ENCODE measurements at regions not wholly inside any gene's neighbourhood (a gene's known extent, or its start where the extent isn't known, plus 50 kb on each side); places are given as distances from the start of the nearest gene placed in this dataset.

DNA sequence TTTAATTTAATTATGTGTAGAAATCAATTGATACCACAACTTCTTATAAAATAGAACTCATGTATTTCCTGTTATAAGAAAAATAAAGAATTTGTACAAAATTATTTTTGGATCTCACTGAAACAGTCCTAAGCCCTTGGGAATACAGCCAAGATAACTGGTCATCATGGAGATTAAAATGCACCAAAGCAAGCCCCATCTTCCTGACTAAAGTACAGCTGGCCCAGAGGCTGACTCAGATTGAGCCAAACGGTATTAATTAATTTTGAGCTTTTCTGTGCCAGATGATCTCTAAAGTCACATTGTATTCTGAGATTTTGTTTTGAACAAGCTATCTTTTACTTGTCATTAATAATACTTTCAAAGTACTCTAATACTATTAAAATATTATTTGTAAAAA is 978.5 kb downstream of the TBC1D32 start:
- TF ChIP-seq, protein P1, sequence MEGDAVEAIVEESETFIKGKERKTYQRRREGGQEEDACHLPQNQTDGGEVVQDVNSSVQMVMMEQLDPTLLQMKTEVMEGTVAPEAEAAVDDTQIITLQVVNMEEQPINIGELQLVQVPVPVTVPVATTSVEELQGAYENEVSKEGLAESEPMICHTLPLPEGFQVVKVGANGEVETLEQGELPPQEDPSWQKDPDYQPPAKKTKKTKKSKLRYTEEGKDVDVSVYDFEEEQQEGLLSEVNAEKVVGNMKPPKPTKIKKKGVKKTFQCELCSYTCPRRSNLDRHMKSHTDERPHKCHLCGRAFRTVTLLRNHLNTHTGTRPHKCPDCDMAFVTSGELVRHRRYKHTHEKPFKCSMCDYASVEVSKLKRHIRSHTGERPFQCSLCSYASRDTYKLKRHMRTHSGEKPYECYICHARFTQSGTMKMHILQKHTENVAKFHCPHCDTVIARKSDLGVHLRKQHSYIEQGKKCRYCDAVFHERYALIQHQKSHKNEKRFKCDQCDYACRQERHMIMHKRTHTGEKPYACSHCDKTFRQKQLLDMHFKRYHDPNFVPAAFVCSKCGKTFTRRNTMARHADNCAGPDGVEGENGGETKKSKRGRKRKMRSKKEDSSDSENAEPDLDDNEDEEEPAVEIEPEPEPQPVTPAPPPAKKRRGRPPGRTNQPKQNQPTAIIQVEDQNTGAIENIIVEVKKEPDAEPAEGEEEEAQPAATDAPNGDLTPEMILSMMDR (IDR thresholded peaks at IDR 0.05; ENCODE audit: low read depth, low read length, missing control alignments) = no peak

DNA sequence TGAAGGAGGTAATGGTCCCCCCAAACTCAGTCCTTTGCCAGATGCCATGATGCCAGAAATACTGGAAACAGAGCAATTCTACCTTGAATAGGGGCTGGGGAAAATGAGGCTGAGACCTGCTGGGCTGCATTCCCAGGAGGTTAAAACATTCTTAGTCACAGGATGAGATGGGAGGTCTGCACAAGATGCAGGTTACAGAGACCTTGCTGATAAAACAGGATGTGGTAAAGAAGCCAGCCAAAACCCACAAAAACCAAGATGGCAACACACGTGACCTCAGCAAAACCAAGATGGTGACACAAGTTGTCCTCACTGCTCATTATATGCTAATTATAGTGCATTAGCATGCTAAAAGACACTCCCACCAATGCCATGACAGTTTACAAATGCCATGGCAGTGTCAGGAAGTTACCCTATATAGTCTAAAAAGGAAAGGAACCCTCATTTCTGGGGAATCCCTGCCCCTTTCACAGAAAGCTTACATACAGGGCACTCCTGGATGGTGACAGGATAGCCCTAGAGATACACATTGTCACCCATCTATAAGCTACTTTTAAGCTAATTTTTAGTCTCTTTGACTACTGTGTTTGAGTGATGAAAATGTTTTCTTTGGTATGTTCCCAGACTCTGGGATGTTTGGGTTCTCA is 979.7 kb downstream of the TBC1D32 start:
- TF ChIP-seq, protein P1 (IDR thresholded peaks at IDR 0.05; ENCODE audit: low read depth, low read length, missing control alignments) = no peak
- no peak overlapping the region for H3K4me3 ChIP-seq (ENCODE audit: low read depth, low read length)
- DNase-seq (ENCODE audit: low read depth) = no peak

More for the DNA sequence above, 978.5 kb downstream of the TBC1D32 start:
- no peak overlapping the region for H3K4me3 ChIP-seq (ENCODE audit: low read depth, low read length)
- DNase-seq (ENCODE audit: low read depth) = no peak

DNA sequence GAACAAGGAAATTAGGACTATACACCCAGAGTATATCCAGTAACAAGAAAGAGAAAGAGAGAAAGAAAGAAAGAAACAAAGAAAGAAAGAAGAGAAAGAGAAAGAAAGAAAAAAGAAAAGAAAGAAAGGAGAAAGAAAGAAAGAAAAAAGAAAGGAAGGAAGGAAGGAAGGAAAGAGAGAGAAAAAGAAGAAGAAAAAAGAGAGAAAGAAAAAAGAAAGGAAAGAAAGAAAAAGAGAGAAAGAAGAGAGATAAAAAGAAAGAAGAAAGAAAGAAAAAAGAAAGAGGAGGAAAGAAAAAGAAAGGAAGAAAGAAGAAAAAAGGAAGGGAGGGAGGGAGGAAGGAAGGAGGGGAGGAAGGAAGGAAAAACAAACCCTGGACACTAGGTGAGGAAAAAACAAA is 981.8 kb downstream of the TBC1D32 start:
- H3K4me3 ChIP-seq (ENCODE audit: low read depth, low read length) = no peak overlapping the region
- DNase-seq (ENCODE audit: low read depth) = no peak
- TF ChIP-seq, protein P1 (IDR thresholded peaks at IDR 0.05; ENCODE audit: low read depth, low read length, missing control alignments) = no peak

DNA sequence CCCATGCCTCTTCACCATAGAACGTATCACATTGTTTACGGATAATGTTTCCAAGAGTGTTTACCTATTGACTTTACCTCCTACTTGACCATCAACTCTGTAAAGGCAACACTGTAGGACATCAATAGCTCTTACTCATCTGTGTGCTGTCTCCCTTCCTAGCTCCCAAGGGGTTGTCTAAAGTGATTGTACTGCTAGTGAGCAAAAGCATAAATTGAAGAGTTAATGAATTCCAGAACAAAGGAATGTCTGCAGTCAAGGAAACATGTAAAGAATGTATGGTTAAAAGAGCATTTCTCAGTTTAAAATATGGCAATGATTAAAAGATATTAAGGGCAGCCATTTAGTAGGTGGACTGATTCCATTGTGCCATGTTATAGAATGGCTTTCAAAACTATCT is 985.4 kb downstream of the TBC1D32 start:
- no peak for DNase-seq (ENCODE audit: low read depth)
- TF ChIP-seq, protein P1 (IDR thresholded peaks at IDR 0.05; ENCODE audit: low read depth, low read length, missing control alignments) = no peak
- no peak overlapping the region for H3K4me3 ChIP-seq (ENCODE audit: low read depth, low read length)

DNA sequence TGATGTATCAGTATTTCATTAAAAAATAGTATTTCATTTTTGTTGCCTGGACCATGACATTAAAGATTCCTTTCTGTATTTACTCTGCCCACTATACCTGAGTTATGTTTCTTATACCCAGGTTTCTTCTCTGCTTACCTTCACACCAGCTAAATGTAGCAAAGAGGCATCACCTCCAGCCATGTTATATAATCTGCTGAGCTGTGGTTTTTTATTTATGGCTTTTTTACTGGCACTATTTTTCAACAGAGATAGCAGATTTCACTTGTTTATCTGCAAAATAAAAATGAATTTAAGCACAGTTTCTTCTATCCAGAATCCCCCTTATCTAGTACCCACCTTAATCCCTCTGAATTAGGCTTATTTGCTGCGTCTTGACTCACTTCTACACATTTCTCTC is 979.0 kb upstream of the MAN1A1 start:
- DNase-seq (ENCODE audit: low read depth) = no peak
- TF ChIP-seq, protein P1 (IDR thresholded peaks at IDR 0.05; ENCODE audit: low read depth, low read length, missing control alignments) = no peak
- H3K4me3 ChIP-seq (ENCODE audit: low read depth, low read length) = no peak overlapping the region

DNA sequence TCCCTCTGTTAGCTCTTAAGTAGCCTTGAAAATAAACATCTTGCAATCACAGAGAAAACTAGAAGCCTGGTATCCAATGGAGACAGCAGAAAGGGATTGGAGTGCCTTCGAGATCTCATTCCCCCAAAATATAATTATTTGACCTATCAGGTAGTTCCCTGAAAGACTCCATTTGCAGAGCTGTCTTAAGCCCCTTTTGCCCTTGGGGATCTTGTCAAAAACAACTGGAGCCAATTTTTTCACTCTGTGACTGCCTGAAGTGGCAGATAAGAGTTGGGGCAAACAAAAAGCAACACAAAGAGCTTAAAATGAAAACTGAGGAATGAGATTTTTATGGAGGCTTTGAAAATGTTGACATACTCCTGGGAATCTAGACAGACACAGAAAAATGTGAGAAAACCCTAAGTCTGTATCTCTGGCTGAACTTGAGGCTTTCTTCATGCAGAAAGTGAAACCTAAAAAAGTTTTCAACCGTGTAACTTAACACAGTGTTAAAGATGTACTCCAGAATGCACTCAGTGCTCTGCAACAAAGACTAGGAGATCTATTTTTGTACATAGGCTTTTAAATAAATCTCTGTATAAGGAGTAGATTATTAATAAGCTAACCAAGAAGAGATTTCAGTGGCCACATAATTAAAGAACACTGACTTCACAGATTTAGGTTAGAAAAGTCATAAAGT is 971.1 kb upstream of the MAN1A1 start:
- TF ChIP-seq, protein P1 (IDR thresholded peaks at IDR 0.05; ENCODE audit: low read depth, low read length, missing control alignments) = no peak
- DNase-seq (ENCODE audit: low read depth) = no peak
- no peak overlapping the region for H3K4me3 ChIP-seq (ENCODE audit: low read depth, low read length)

DNA sequence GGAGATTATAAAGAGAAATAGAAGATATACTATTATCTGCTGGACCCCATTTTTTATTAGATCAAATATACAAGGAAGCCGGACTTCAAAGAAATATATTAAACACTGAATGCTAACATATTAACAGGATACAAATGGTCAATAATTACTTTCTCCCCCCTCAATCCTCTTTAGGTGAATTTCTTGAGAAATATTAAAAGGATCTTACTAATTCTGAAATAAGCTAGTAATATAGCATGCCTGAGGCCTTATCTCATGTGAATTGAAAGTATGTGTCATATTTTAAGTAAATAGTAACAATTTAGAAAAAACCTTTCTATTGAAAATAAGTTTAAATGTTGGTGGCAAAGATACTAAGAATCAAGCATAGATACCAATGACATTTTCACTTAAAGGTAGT is 954.7 kb upstream of the MAN1A1 start:
- DNase-seq (ENCODE audit: low read depth) = no peak
- H3K4me3 ChIP-seq (ENCODE audit: low read depth, low read length) = no peak overlapping the region
- TF ChIP-seq, protein P1 (IDR thresholded peaks at IDR 0.05; ENCODE audit: low read depth, low read length, missing control alignments) = no peak
